ENCODE measurements at regions not wholly inside any gene's neighbourhood (a gene's known extent, or its start where the extent isn't known, plus 50 kb on each side); places are given as distances from the start of the nearest gene placed in this dataset.

GRCh38 chr2:173792741-173793140, 172.4 kb downstream of the SP3 start:
- Histone ChIP-seq H3K9ac (ENCODE audit: low read depth in 1 of 2, low read length in 2 of 2) (no peak overlapping the region), H3K4me1 (ENCODE audit: control insufficient read depth in 2 of 2, insufficient read depth in 2 of 2, low read length in 2 of 2) (peaks cover 0 to 2% of the 10 kb centered on the region in 2 donors), H3K4me3 (ENCODE audit: low read length in 2 of 2) (no peak overlapping the region), H3K9me3 (ENCODE audit: control insufficient read depth in 2 of 2, low read length in 2 of 2) (no peaks in the 10 kb centered on the region), H3K27me3 (ENCODE audit: control insufficient read depth in 2 of 2, insufficient read depth in 2 of 2, low read length in 2 of 2) (no peaks in the 10 kb centered on the region), H3K36me3 (ENCODE audit: control insufficient read depth in 2 of 2, insufficient read depth in 2 of 2, low read length in 2 of 2) (no peaks in the 10 kb centered on the region), H3K27ac (ENCODE audit: low read depth in 2 of 2, low read length in 2 of 2) (no peak overlapping the region)

- no peak overlapping the region for H3K9ac ChIP-seq (ENCODE audit: low read depth in 1 of 2, low read length in 2 of 2)
These were observed 171.2 kb downstream of the SP3 start for GRCh38 chr2:173793709-173794565.

GRCh38 chr2:173797586-173798263, 167.4 kb downstream of the SP3 start:
- Histone ChIP-seq H3K4me1 (ENCODE audit: control insufficient read depth in 2 of 2, insufficient read depth in 2 of 2, low read length in 2 of 2) (peaks cover 0 to 2% of the 10 kb centered on the region in 2 donors), H3K9ac (ENCODE audit: low read depth in 1 of 2, low read length in 2 of 2) (no peak overlapping the region), H3K27me3 (ENCODE audit: control insufficient read depth in 2 of 2, insufficient read depth in 2 of 2, low read length in 2 of 2) (no peaks in the 10 kb centered on the region), H3K9me3 (ENCODE audit: control insufficient read depth in 2 of 2, low read length in 2 of 2) (no peaks in the 10 kb centered on the region), H3K4me3 (ENCODE audit: low read length in 2 of 2) (no peak overlapping the region), H3K27ac (ENCODE audit: low read depth in 2 of 2, low read length in 2 of 2) (no peak overlapping the region), H3K36me3 (ENCODE audit: control insufficient read depth in 2 of 2, insufficient read depth in 2 of 2, low read length in 2 of 2) (no peaks in the 10 kb centered on the region)

More at GRCh38 chr2:173793709-173794565, 171.2 kb downstream of the SP3 start:
- Histone ChIP-seq H3K9me3 (ENCODE audit: control insufficient read depth in 2 of 2, low read length in 2 of 2) (no peaks in the 10 kb centered on the region), H3K27me3 (ENCODE audit: control insufficient read depth in 2 of 2, insufficient read depth in 2 of 2, low read length in 2 of 2) (no peaks in the 10 kb centered on the region), H3K27ac (ENCODE audit: low read depth in 2 of 2, low read length in 2 of 2) (no peak overlapping the region), H3K36me3 (ENCODE audit: control insufficient read depth in 2 of 2, insufficient read depth in 2 of 2, low read length in 2 of 2) (no peaks in the 10 kb centered on the region), H3K4me1 (ENCODE audit: control insufficient read depth in 2 of 2, insufficient read depth in 2 of 2, low read length in 2 of 2) (peaks cover 0 to 2% of the 10 kb centered on the region in 2 donors), H3K4me3 (ENCODE audit: low read length in 2 of 2) (peak overlapping the region in 1 of 2 donors; percentile 37)

- Histone ChIP-seq H3K27ac (ENCODE audit: low read depth in 2 of 2, low read length in 2 of 2) (no peak overlapping the region), H3K9ac (ENCODE audit: low read depth in 1 of 2, low read length in 2 of 2) (no peak overlapping the region), H3K9me3 (ENCODE audit: control insufficient read depth in 2 of 2, low read length in 2 of 2) (no peaks in the 10 kb centered on the region), H3K4me3 (ENCODE audit: low read length in 2 of 2) (no peak overlapping the region), H3K27me3 (ENCODE audit: control insufficient read depth in 2 of 2, insufficient read depth in 2 of 2, low read length in 2 of 2) (no peaks in the 10 kb centered on the region), H3K4me1 (ENCODE audit: control insufficient read depth in 2 of 2, insufficient read depth in 2 of 2, low read length in 2 of 2) (peaks cover 0 to 2% of the 10 kb centered on the region in 2 donors), H3K36me3 (ENCODE audit: control insufficient read depth in 2 of 2, insufficient read depth in 2 of 2, low read length in 2 of 2) (no peaks in the 10 kb centered on the region)
These were observed 162.7 kb downstream of the SP3 start for GRCh38 chr2:173802518-173802917.

- Histone ChIP-seq H3K4me1 (ENCODE audit: control insufficient read depth in 2 of 2, insufficient read depth in 2 of 2, low read length in 2 of 2) (peaks cover 0 to 2% of the 10 kb centered on the region in 2 donors), H3K36me3 (ENCODE audit: control insufficient read depth in 2 of 2, insufficient read depth in 2 of 2, low read length in 2 of 2) (no peaks in the 10 kb centered on the region), H3K27me3 (ENCODE audit: control insufficient read depth in 2 of 2, insufficient read depth in 2 of 2, low read length in 2 of 2) (no peaks in the 10 kb centered on the region), H3K9ac (ENCODE audit: low read depth in 1 of 2, low read length in 2 of 2) (no peak overlapping the region), H3K4me3 (ENCODE audit: low read length in 2 of 2) (no peak overlapping the region), H3K9me3 (ENCODE audit: control insufficient read depth in 2 of 2, low read length in 2 of 2) (no peaks in the 10 kb centered on the region), H3K27ac (ENCODE audit: low read depth in 2 of 2, low read length in 2 of 2) (no peak overlapping the region)
These were observed 161.7 kb downstream of the SP3 start for GRCh38 chr2:173803449-173803848.

- no peaks in the 10 kb centered on the region for H3K9me3 ChIP-seq (ENCODE audit: control insufficient read depth in 2 of 2, low read length in 2 of 2)
- H3K4me3 ChIP-seq (ENCODE audit: low read length in 2 of 2): no peak overlapping the region
- H3K27me3 ChIP-seq (ENCODE audit: control insufficient read depth in 2 of 2, insufficient read depth in 2 of 2, low read length in 2 of 2): no peaks in the 10 kb centered on the region
- peaks cover 0 to 2% of the 10 kb centered on the region in 2 donors for H3K4me1 ChIP-seq (ENCODE audit: control insufficient read depth in 2 of 2, insufficient read depth in 2 of 2, low read length in 2 of 2)
- H3K36me3 ChIP-seq (ENCODE audit: control insufficient read depth in 2 of 2, insufficient read depth in 2 of 2, low read length in 2 of 2): no peaks in the 10 kb centered on the region
- no peak overlapping the region for H3K27ac ChIP-seq (ENCODE audit: low read depth in 2 of 2, low read length in 2 of 2)
- no peak overlapping the region for H3K9ac ChIP-seq (ENCODE audit: low read depth in 1 of 2, low read length in 2 of 2)
These were observed 158.4 kb downstream of the SP3 start for GRCh38 chr2:173806761-173807160.

- H3K9me3 ChIP-seq (ENCODE audit: control insufficient read depth in 2 of 2, low read length in 2 of 2): no peaks in the 10 kb centered on the region
- H3K36me3 ChIP-seq (ENCODE audit: control insufficient read depth in 2 of 2, insufficient read depth in 2 of 2, low read length in 2 of 2): no peaks in the 10 kb centered on the region
- H3K27me3 ChIP-seq (ENCODE audit: control insufficient read depth in 2 of 2, insufficient read depth in 2 of 2, low read length in 2 of 2): no peaks in the 10 kb centered on the region
- H3K27ac ChIP-seq (ENCODE audit: low read depth in 2 of 2, low read length in 2 of 2): no peak overlapping the region
- no peak overlapping the region for H3K4me3 ChIP-seq (ENCODE audit: low read length in 2 of 2)
- H3K4me1 ChIP-seq (ENCODE audit: control insufficient read depth in 2 of 2, insufficient read depth in 2 of 2, low read length in 2 of 2): peaks cover 0 to 2% of the 10 kb centered on the region in 2 donors
- no peak overlapping the region for H3K9ac ChIP-seq (ENCODE audit: low read depth in 1 of 2, low read length in 2 of 2)
These were observed 156.5 kb downstream of the SP3 start for GRCh38 chr2:173808718-173809117.

GRCh38 chr2:173812321-173812720, 152.9 kb downstream of the SP3 start:
- no peak overlapping the region for H3K27ac ChIP-seq (ENCODE audit: low read depth in 2 of 2, low read length in 2 of 2)
- H3K9me3 ChIP-seq (ENCODE audit: control insufficient read depth in 2 of 2, low read length in 2 of 2): no peaks in the 10 kb centered on the region
- H3K36me3 ChIP-seq (ENCODE audit: control insufficient read depth in 2 of 2, insufficient read depth in 2 of 2, low read length in 2 of 2): no peaks in the 10 kb centered on the region
- no peak overlapping the region for H3K9ac ChIP-seq (ENCODE audit: low read depth in 1 of 2, low read length in 2 of 2)
- no peaks in the 10 kb centered on the region for H3K27me3 ChIP-seq (ENCODE audit: control insufficient read depth in 2 of 2, insufficient read depth in 2 of 2, low read length in 2 of 2)
- no peak overlapping the region for H3K4me3 ChIP-seq (ENCODE audit: low read length in 2 of 2)
- no peaks in the 10 kb centered on the region for H3K4me1 ChIP-seq (ENCODE audit: control insufficient read depth in 2 of 2, insufficient read depth in 2 of 2, low read length in 2 of 2)

GRCh38 chr2:173814306-173814705, 150.9 kb downstream of the SP3 start:
- Histone ChIP-seq H3K4me1 (ENCODE audit: control insufficient read depth in 2 of 2, insufficient read depth in 2 of 2, low read length in 2 of 2) (no peaks in the 10 kb centered on the region), H3K27me3 (ENCODE audit: control insufficient read depth in 2 of 2, insufficient read depth in 2 of 2, low read length in 2 of 2) (no peaks in the 10 kb centered on the region), H3K9ac (ENCODE audit: low read depth in 1 of 2, low read length in 2 of 2) (no peak overlapping the region), H3K4me3 (ENCODE audit: low read length in 2 of 2) (no peak overlapping the region), H3K27ac (ENCODE audit: low read depth in 2 of 2, low read length in 2 of 2) (no peak overlapping the region), H3K36me3 (ENCODE audit: control insufficient read depth in 2 of 2, insufficient read depth in 2 of 2, low read length in 2 of 2) (no peaks in the 10 kb centered on the region), H3K9me3 (ENCODE audit: control insufficient read depth in 2 of 2, low read length in 2 of 2) (no peaks in the 10 kb centered on the region)

- Histone ChIP-seq H3K4me1 (ENCODE audit: control insufficient read depth in 2 of 2, insufficient read depth in 2 of 2, low read length in 2 of 2) (no peaks in the 10 kb centered on the region), H3K27me3 (ENCODE audit: control insufficient read depth in 2 of 2, insufficient read depth in 2 of 2, low read length in 2 of 2) (no peaks in the 10 kb centered on the region), H3K9ac (ENCODE audit: low read depth in 1 of 2, low read length in 2 of 2) (no peak overlapping the region), H3K27ac (ENCODE audit: low read depth in 2 of 2, low read length in 2 of 2) (no peak overlapping the region), H3K36me3 (ENCODE audit: control insufficient read depth in 2 of 2, insufficient read depth in 2 of 2, low read length in 2 of 2) (no peaks in the 10 kb centered on the region), H3K4me3 (ENCODE audit: low read length in 2 of 2) (no peak overlapping the region), H3K9me3 (ENCODE audit: control insufficient read depth in 2 of 2, low read length in 2 of 2) (no peaks in the 10 kb centered on the region)
These were observed 149.4 kb downstream of the SP3 start for GRCh38 chr2:173815772-173816171.

All from mucosa of rectum (tissue), 2 donors.